Naive thymus-derived CD8-positive, alpha-beta T cell (primary cell): ENCODE measurements at regions not wholly inside any gene's neighbourhood (a gene's known extent, or its start where the extent isn't known, plus 50 kb on each side); places are given as distances from the start of the nearest gene placed in this dataset.
"Not testable (repeated sequence)": the region's sequence is repeated elsewhere in the genome, so short reads cannot be mapped to it uniquely, and the experiment has no call there.

Experiments
- ATAC-seq, 2 donors: fragments of 150-1000 bp; cut with Tn5 transposase in 1 of 2; sonication (Bioruptor Pico), chemical (Tn5 transposase) in 1 of 2; 1 replicate in 1 of 2; 2 replicates in 1 of 2; pipeline ENCODE4 v1.10.0; 2021; ENCODE audit warnings: mild to moderate bottlenecking in 2 of 2, moderate library complexity in 2 of 2
- POLR2A ChIA-PET: fragments of 350-600 bp; sonication (Branson Sonifier 250); formaldehyde crosslinking; loops from one replicate; lab custom pipeline; 2021; ENCODE audit warnings: antibody characterized with exemption; lab: Charles Lee
- DNase-seq, 10 donors: peaks; one replicate each; pipeline versions ENCODE4 v3.0.0 to v3.0.0-alpha.2; 2020 to 2022
- H3K27ac Mint-ChIP-seq, 10 donors: one replicate each; pipeline ENCODE4 v1.8.0; 2020 to 2022; ENCODE audit warnings: mild to moderate bottlenecking in 10 of 10, mixed read lengths in 10 of 10, moderate library complexity in 4 of 10, inconsistent platforms in 1 of 10
- H3K27me3 Mint-ChIP-seq, 5 donors: one replicate each; pipeline ENCODE4 v1.8.0; 2021 to 2022; ENCODE audit warnings: mixed read lengths in 5 of 5
- H3K36me3 Mint-ChIP-seq, 3 donors: one replicate each; pipeline ENCODE4 v1.8.0; 2020 to 2022; ENCODE audit warnings: mixed read lengths in 3 of 3, mild to moderate bottlenecking in 2 of 3, inconsistent platforms in 1 of 3
- H3K4me1 Mint-ChIP-seq, 4 donors: one replicate each; pipeline ENCODE4 v1.8.0; 2021 to 2022; ENCODE audit warnings: mixed read lengths in 4 of 4
- H3K4me3 Mint-ChIP-seq, 10 donors: one replicate each; pipeline ENCODE4 v1.8.0; 2020 to 2022; ENCODE audit warnings: mild to moderate bottlenecking in 10 of 10, mixed read lengths in 10 of 10, moderate library complexity in 6 of 10, inconsistent platforms in 1 of 10
- H3K9me3 Mint-ChIP-seq, 9 donors: one replicate each; pipeline ENCODE4 v1.8.0; 2020 to 2022; ENCODE audit warnings: mixed read lengths in 9 of 9, mild to moderate bottlenecking in 3 of 9, inconsistent platforms in 1 of 9, moderate library complexity in 1 of 9

DNA sequence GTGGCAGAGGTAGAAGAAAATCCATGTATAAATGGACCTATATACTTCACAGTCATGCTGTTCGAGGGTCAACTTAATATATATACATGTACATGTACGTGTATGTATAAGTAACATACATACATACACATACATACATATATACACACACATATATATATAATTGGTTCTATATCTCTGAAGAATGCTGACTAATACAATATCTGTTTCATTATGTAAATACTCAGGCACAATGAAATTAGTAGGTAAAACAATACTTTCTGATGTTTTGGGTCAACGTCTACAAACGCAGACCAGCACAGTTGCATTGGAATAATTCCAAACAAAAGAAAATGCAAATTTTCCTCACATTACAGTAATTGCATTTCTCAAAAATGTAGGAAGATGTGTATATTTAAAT is 202.7 kb upstream of the DAAM1 start:
- H3K27me3 Mint-ChIP-seq, result peaks cover 0 to 7% (median 0%) of the 10 kb centered on the region in 5 donors
- H3K4me1 Mint-ChIP-seq, result no peaks in the 10 kb centered on the region
- no peak overlapping the region for H3K27ac Mint-ChIP-seq
- peaks cover 0 to 3% (median 0%) of the 10 kb centered on the region in 9 donors for H3K9me3 Mint-ChIP-seq
- DNase-seq (no peak), ATAC-seq (no peak)
- POLR2A ChIA-PET, result no interaction called here
- no peak overlapping the region for H3K4me3 Mint-ChIP-seq
- no peaks in the 10 kb centered on the region for H3K36me3 Mint-ChIP-seq

- DNase-seq (no peak), ATAC-seq (no peak)
- H3K4me3 Mint-ChIP-seq, result no peak overlapping the region
- H3K4me1 Mint-ChIP-seq, result no peaks in the 10 kb centered on the region
- H3K27me3 Mint-ChIP-seq, result peaks cover 0 to 7% (median 0%) of the 10 kb centered on the region in 5 donors
- POLR2A ChIA-PET, result no interaction called here
- no peaks in the 10 kb centered on the region for H3K36me3 Mint-ChIP-seq
- peaks cover 0 to 3% (median 0%) of the 10 kb centered on the region in 9 donors for H3K9me3 Mint-ChIP-seq
- H3K27ac Mint-ChIP-seq, result no peak overlapping the region
Observed at GRCh38 chr14:58987591-58987990, 200.9 kb upstream of the DAAM1 start.

DNA sequence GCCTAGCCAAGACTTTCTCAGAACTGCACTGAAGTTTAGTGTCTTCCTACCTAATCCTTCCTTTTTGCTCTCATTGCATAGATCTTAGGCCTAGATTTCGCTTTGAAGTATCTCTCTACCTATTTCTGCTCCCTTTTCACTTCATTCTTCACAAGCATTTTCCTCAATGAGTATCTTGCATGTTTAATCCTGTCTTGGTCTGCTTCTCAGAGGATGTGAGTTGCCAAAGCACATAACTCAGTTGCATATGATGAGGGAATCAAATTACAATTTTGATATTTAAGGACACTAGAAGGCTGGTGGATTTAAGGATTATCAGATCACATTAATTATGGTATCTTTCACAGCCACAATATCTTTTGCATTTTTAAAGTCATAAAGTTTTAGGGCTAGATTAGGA is 195.5 kb upstream of the DAAM1 start:
- no peaks in the 10 kb centered on the region for H3K36me3 Mint-ChIP-seq
- POLR2A ChIA-PET, result no interaction called here
- H3K27ac Mint-ChIP-seq, result no peak overlapping the region
- ATAC-seq (no peak), DNase-seq (no peak)
- no peaks in the 10 kb centered on the region for H3K4me1 Mint-ChIP-seq
- H3K4me3 Mint-ChIP-seq, result no peak overlapping the region
- H3K9me3 Mint-ChIP-seq, result peaks cover 0 to 8% (median 2%) of the 10 kb centered on the region in 9 donors
- peaks cover 0 to 2% (median 0%) of the 10 kb centered on the region in 5 donors for H3K27me3 Mint-ChIP-seq

- Mint-ChIP-seq H3K36me3 (no peaks in the 10 kb centered on the region), H3K4me3 (no peak overlapping the region), H3K27ac (no peak overlapping the region), H3K27me3 (peaks cover 0 to 2% (median 0%) of the 10 kb centered on the region in 5 donors), H3K9me3 (peaks cover 0 to 8% (median 2%) of the 10 kb centered on the region in 9 donors), H3K4me1 (no peaks in the 10 kb centered on the region)
- ATAC-seq (no peak), DNase-seq (no peak)
- POLR2A ChIA-PET, result no interaction called here
Observed at GRCh38 chr14:58994130-58994529, 194.3 kb upstream of the DAAM1 start.

DNA sequence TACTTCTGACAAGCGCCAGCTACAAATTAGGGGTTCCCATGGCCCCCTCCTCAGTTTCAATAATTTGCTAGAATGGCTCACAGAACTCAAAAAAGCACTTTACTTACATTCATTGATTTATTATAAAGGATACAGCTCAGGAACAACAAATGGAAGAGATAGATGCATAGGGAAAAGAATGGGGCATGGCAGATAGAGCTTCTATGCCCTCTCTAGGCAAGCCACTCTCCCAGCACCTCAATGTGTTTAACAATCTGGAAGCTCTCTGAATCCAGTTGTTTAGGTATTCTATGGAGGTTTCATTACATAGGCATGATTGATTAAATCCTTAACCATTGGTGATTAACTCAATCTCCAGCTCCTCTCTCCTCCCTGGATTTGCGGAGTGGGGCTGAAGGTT is 184.5 kb upstream of the DAAM1 start:
- H3K27ac Mint-ChIP-seq, result no peak overlapping the region
- DNase-seq (no peak), ATAC-seq (no peak)
- POLR2A ChIA-PET, result no interaction called here
- peaks cover 0 to 13% (median 9%) of the 10 kb centered on the region in 9 donors for H3K9me3 Mint-ChIP-seq
- H3K36me3 Mint-ChIP-seq, result peaks cover 0 to 12% (median 2%) of the 10 kb centered on the region in 3 donors
- H3K27me3 Mint-ChIP-seq, result peaks cover 0 to 19% (median 7%) of the 10 kb centered on the region in 5 donors
- H3K4me1 Mint-ChIP-seq, result no peaks in the 10 kb centered on the region
- no peak overlapping the region for H3K4me3 Mint-ChIP-seq

GRCh38 chr14:59006179-59006578 is 182.3 kb upstream of the DAAM1 start:
- H3K4me1 Mint-ChIP-seq, DNase-seq, H3K4me3 Mint-ChIP-seq, POLR2A ChIA-PET, H3K27ac Mint-ChIP-seq, ATAC-seq: not testable (repeated sequence)
- Mint-ChIP-seq H3K9me3 (peaks cover 0 to 26% (median 9%) of the 10 kb centered on the region in 9 donors), H3K27me3 (peaks cover 0 to 19% (median 7%) of the 10 kb centered on the region in 5 donors), H3K36me3 (peaks cover 0 to 20% (median 2%) of the 10 kb centered on the region in 3 donors)

GRCh38 chr14:59009967-59010366 is 178.5 kb upstream of the DAAM1 start:
- POLR2A ChIA-PET, result no interaction called here
- Mint-ChIP-seq H3K36me3 (peaks cover 0 to 30% (median 2%) of the 10 kb centered on the region in 3 donors), H3K9me3 (peaks cover 4 to 60% (median 28%) of the 10 kb centered on the region in 9 donors), H3K4me3 (no peak overlapping the region), H3K4me1 (no peaks in the 10 kb centered on the region), H3K27me3 (peaks cover 0 to 14% (median 3%) of the 10 kb centered on the region in 5 donors), H3K27ac (no peak overlapping the region)
- DNase-seq (no peak), ATAC-seq (no peak)

DNA sequence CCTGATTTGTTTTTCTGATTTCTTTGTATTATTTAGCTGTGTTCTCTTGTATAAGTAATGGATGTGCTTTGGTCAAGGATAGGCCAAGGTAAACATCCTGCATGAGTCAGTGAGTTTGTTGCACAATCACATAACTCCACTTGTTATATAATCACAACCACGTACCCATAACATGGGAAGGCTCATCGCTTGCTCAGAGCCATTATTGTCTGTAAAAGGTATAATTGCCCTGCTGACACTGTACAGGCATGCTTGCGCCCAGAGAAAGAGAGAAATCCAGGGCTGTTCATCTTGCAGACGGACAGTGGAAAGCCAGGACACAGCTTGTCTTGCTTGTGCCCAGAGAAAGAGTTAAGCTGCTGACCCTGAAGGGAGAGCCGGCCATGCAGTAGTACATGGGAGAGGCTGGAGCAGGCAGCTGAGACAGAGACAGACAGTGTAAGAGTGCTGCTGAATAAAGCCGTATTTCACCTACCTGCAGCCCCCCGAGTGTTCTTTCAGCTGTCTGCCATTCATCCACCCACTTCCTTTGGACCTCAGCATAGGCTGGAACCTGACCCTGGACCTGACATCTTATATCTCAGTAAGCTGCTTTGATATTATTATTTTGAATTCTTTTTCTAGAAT is 174.7 kb upstream of the DAAM1 start:
- no peaks in the 10 kb centered on the region for H3K4me1 Mint-ChIP-seq
- no peak overlapping the region for H3K4me3 Mint-ChIP-seq
- no peak overlapping the region for H3K27ac Mint-ChIP-seq
- ATAC-seq (no peak), DNase-seq (no peak)
- H3K9me3 Mint-ChIP-seq, result peaks cover 0 to 53% (median 20%) of the 10 kb centered on the region in 9 donors
- peaks cover 0 to 20% (median 0%) of the 10 kb centered on the region in 3 donors for H3K36me3 Mint-ChIP-seq
- peaks cover 0 to 4% (median 2%) of the 10 kb centered on the region in 5 donors for H3K27me3 Mint-ChIP-seq
- POLR2A ChIA-PET, result no interaction called here

DNA sequence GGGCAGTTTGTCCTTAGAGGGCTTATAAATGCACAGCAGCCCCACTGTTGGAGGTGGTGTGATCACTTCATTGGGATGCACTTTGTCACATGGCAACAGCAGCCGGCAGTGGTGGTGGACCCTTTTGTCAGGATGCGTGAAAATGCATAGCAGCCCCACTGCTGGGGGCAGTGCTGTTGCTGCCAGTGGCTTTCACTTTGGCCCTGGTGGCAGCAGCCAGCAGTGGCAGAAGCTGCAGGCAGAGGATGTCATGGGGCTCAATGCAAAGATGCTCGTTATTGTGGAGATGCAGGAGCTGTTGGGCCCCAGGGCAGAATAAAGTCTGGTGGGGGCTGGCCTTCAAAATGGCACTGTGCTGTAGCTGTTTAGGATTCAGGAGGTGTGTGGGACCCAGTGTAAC is 173.0 kb upstream of the DAAM1 start:
- peaks cover 0 to 15% (median 0%) of the 10 kb centered on the region in 3 donors for H3K36me3 Mint-ChIP-seq
- H3K4me3 Mint-ChIP-seq, result no peak overlapping the region
- ATAC-seq (no peak), DNase-seq (no peak)
- peaks cover 0 to 47% (median 20%) of the 10 kb centered on the region in 9 donors for H3K9me3 Mint-ChIP-seq
- peaks cover 0 to 4% (median 2%) of the 10 kb centered on the region in 5 donors for H3K27me3 Mint-ChIP-seq
- no peaks in the 10 kb centered on the region for H3K4me1 Mint-ChIP-seq
- POLR2A ChIA-PET, result no interaction called here
- H3K27ac Mint-ChIP-seq, result peak overlapping the region in 1 of 10 donors; percentile 57

DNA sequence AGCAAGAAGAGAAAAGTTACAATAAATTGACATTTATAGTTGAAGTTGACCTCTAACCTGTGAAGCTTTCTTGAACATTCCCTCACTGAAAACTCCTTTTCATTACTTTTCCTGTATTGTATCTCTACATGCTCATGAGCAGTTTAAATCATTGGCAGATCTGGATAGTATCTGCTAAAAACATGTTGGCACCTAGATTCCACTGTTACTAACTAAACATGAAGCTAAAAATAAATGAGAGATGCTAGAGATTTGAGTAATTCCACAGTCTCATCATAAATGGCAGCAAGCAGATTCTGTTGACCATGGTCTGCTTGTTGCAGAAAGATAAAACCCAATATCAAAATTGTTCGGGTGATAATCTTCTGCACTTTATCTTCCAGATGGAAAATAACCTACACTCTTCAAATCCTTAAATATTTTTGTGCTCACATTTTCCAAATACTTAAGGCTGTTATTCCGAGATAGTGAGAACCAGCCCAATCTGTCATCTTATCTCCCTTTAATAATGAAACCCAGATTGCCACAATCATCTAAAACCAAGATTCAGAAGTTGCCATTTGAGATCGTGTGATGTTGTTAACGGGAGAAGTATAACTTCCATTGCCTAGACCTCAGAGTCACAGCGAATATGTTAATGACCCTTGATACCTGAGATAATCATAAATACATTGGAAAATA is 171.0 kb upstream of the DAAM1 start:
- Mint-ChIP-seq H3K27me3 (peaks cover 2 to 6% (median 4%) of the 10 kb centered on the region in 5 donors), H3K4me3 (no peak overlapping the region), H3K36me3 (peaks cover 0 to 12% (median 0%) of the 10 kb centered on the region in 3 donors), H3K9me3 (peaks cover 0 to 29% (median 13%) of the 10 kb centered on the region in 9 donors), H3K27ac (no peak overlapping the region), H3K4me1 (no peaks in the 10 kb centered on the region)
- ATAC-seq (no peak), DNase-seq (no peak)
- POLR2A ChIA-PET, result no interaction called here

- peaks cover 0 to 9% (median 0%) of the 10 kb centered on the region in 3 donors for H3K36me3 Mint-ChIP-seq
- DNase-seq, result no peak
- no peaks in the 10 kb centered on the region for H3K4me1 Mint-ChIP-seq
- no peak overlapping the region for H3K27ac Mint-ChIP-seq
- peaks cover 0 to 19% (median 5%) of the 10 kb centered on the region in 9 donors for H3K9me3 Mint-ChIP-seq
- H3K4me3 Mint-ChIP-seq, result no peak overlapping the region
- no peak for ATAC-seq
- POLR2A ChIA-PET, result no interaction called here
- peaks cover 2 to 7% (median 4%) of the 10 kb centered on the region in 5 donors for H3K27me3 Mint-ChIP-seq
Observed at GRCh38 chr14:59018460-59018859, 170.0 kb upstream of the DAAM1 start.

DNA sequence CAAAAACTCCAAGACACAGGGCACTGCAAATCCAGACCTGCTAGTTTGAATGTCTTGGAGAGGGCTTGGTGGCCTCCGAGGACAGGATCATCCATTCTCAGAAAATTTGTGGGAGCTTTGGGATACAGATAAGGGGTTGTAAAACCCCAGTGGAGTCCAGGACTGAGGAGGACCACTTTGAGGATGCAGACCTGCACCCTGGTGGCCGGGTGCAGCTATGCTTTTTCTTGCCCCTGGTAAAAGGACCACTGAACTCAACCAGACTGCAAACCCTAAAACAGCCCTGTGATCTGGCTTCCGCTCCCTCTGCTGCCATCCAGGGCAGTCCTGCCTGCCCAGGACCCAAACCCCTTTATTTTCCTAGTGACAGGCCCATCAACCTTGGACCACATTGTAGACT is 169.5 kb upstream of the DAAM1 start:
- Mint-ChIP-seq H3K27ac (no peak overlapping the region), H3K4me3 (no peak overlapping the region), H3K4me1 (no peaks in the 10 kb centered on the region), H3K9me3 (peaks cover 0 to 14% (median 4%) of the 10 kb centered on the region in 9 donors), H3K27me3 (peaks cover 2 to 7% (median 4%) of the 10 kb centered on the region in 5 donors), H3K36me3 (peaks cover 0 to 5% (median 0%) of the 10 kb centered on the region in 3 donors)
- no peak for DNase-seq
- no peak for ATAC-seq
- POLR2A ChIA-PET, result no interaction called here

- Mint-ChIP-seq H3K4me3 (no peak overlapping the region), H3K4me1 (no peaks in the 10 kb centered on the region), H3K9me3 (peaks cover 0 to 4% (median 0%) of the 10 kb centered on the region in 9 donors), H3K36me3 (no peaks in the 10 kb centered on the region), H3K27me3 (peaks cover 0 to 7% (median 4%) of the 10 kb centered on the region in 5 donors), H3K27ac (no peak overlapping the region)
- DNase-seq (no peak), ATAC-seq (no peak)
- POLR2A ChIA-PET, result no interaction called here
Observed at GRCh38 chr14:59020382-59020781, 168.1 kb upstream of the DAAM1 start.
